Loucy (cell line): ENCODE measurements at regions not wholly inside any gene's neighbourhood (a gene's known extent, or its start where the extent isn't known, plus 50 kb on each side); places are given as distances from the start of the nearest gene placed in this dataset.

ENCODE experiments used
- H2AFZ ChIP-seq: fragments of 200-600 bp; sonication (generic); 2 replicates; pipeline ENCODE4 v1.6.0; 2016; ENCODE audit warnings: antibody characterized with exemption, mild to moderate bottlenecking, low read length, moderate library complexity
- H3F3A ChIP-seq: fragments of 200-600 bp; 2 replicates; pipeline ENCODE4 v1.6.0; 2016; ENCODE audit warnings: antibody characterized with exemption, low read depth, mild to moderate bottlenecking
- H3K27me3 ChIP-seq: fragments of 200-600 bp; sonication (generic); 2 replicates; pipeline ENCODE4 v1.6.1; 2014; ENCODE audit warnings: low read length, mild to moderate bottlenecking; ENCODE audit not compliant: insufficient read depth, poor library complexity, severe bottlenecking
- H3K36me3 ChIP-seq: fragments of 200-600 bp; sonication (generic); 2 replicates; pipeline ENCODE4 v1.6.1; 2016; ENCODE audit warnings: low read length; ENCODE audit not compliant: insufficient read depth
- H3K4me1 ChIP-seq: fragments of 200-600 bp; sonication (generic); 2 replicates; pipeline ENCODE4 v1.5.1; 2014; ENCODE audit warnings: low read length, mild to moderate bottlenecking; ENCODE audit not compliant: insufficient read depth, poor library complexity, severe bottlenecking
- H3K4me2 ChIP-seq: fragments of 200-600 bp; sonication (generic); 2 replicates; pipeline ENCODE4 v1.6.0; 2014; ENCODE audit warnings: antibody characterized with exemption, low read length, low read depth, mild to moderate bottlenecking; ENCODE audit not compliant: poor library complexity, severe bottlenecking
- H3K4me3 ChIP-seq: fragments of 200-600 bp; sonication (generic); 2 replicates; pipeline ENCODE4 v1.5.1; 2014; ENCODE audit warnings: low read length, mild to moderate bottlenecking, mixed read lengths; ENCODE audit not compliant: poor library complexity, severe bottlenecking
- H3K79me2 ChIP-seq: fragments of 200-600 bp; sonication (generic); 2 replicates; pipeline ENCODE4 v1.6.1; 2014; ENCODE audit warnings: low read length; ENCODE audit not compliant: insufficient read depth
- H3K9ac ChIP-seq: fragments of 200-600 bp; sonication (generic); 2 replicates; pipeline ENCODE4 v1.6.0; 2014; ENCODE audit warnings: mild to moderate bottlenecking, low read depth, low read length, moderate library complexity; ENCODE audit not compliant: poor library complexity, severe bottlenecking
- H3K9me2 ChIP-seq: fragments of 200-600 bp; sonication (generic); replicated peaks from 2 replicates; pipeline ENCODE4 v1.6.1; 2016; ENCODE audit warnings: low read depth, low read length, mixed read lengths
- H3K9me3 ChIP-seq: fragments of 200-600 bp; sonication (generic); 2 replicates; pipeline ENCODE4 v1.6.1; 2014; ENCODE audit warnings: mild to moderate bottlenecking, antibody characterized with exemption, low read length, low read depth; ENCODE audit not compliant: insufficient read depth
- H4K20me1 ChIP-seq: fragments of 200-600 bp; sonication (generic); 2 replicates; pipeline ENCODE4 v1.6.0; 2014; ENCODE audit warnings: antibody characterized with exemption, low read length, mild to moderate bottlenecking; ENCODE audit not compliant: insufficient read depth, poor library complexity, severe bottlenecking
- CTCF ChIP-seq: fragments of 200-600 bp; sonication (generic); conservative IDR thresholded peaks from 2 replicates; pipeline ENCODE4 v1.5.1; 2014; ENCODE audit warnings: mild to moderate bottlenecking, antibody characterized with exemption, low read length
- EZH2phosphoT487 ChIP-seq: fragments of 200-600 bp; IDR thresholded peaks from 2 replicates; pipeline ENCODE4 v1.6.1; 2018; ENCODE audit warnings: antibody characterized with exemption, mild to moderate bottlenecking, moderate library complexity, borderline replicate concordance

GRCh38 chr3:140766465-140766864 is 88.6 kb downstream of the TRIM42 start:
- no peaks in the 10 kb centered on the region for H3K9me3 ChIP-seq
- no peaks in the 10 kb centered on the region for H4K20me1 ChIP-seq
- no peak overlapping the region for H2AFZ ChIP-seq
- H3K9ac ChIP-seq: no peak overlapping the region
- H3K27me3 ChIP-seq: no peaks in the 10 kb centered on the region
- TF ChIP-seq CTCF: no peak
- no peak for TF ChIP-seq EZH2phosphoT487
- no peaks in the 10 kb centered on the region for H3K9me2 ChIP-seq
- H3F3A ChIP-seq: no peaks in the 10 kb centered on the region
- no peak overlapping the region for H3K4me3 ChIP-seq
- H3K4me1 ChIP-seq: no peaks in the 10 kb centered on the region
- H3K4me2 ChIP-seq: no peak overlapping the region
- H3K79me2 ChIP-seq: no peaks in the 10 kb centered on the region
- H3K36me3 ChIP-seq: no peaks in the 10 kb centered on the region

GRCh38 chr3:140767566-140767965 is 89.7 kb downstream of the TRIM42 start:
- no peak overlapping the region for H3K9ac ChIP-seq
- H3K9me3 ChIP-seq: no peaks in the 10 kb centered on the region
- H3F3A ChIP-seq: no peaks in the 10 kb centered on the region
- no peaks in the 10 kb centered on the region for H3K27me3 ChIP-seq
- H3K4me1 ChIP-seq: no peaks in the 10 kb centered on the region
- no peak overlapping the region for H3K4me3 ChIP-seq
- H4K20me1 ChIP-seq: no peaks in the 10 kb centered on the region
- no peaks in the 10 kb centered on the region for H3K36me3 ChIP-seq
- no peaks in the 10 kb centered on the region for H3K9me2 ChIP-seq
- no peak overlapping the region for H2AFZ ChIP-seq
- TF ChIP-seq EZH2phosphoT487: no peak
- TF ChIP-seq CTCF: no peak
- no peak overlapping the region for H3K4me2 ChIP-seq
- no peaks in the 10 kb centered on the region for H3K79me2 ChIP-seq

- no peaks in the 10 kb centered on the region for H4K20me1 ChIP-seq
- TF ChIP-seq CTCF (no peak), EZH2phosphoT487 (no peak)
- no peaks in the 10 kb centered on the region for H3K27me3 ChIP-seq
- H3K4me3 ChIP-seq: no peak overlapping the region
- H3K36me3 ChIP-seq: no peaks in the 10 kb centered on the region
- H3K9ac ChIP-seq: no peak overlapping the region
- H3K4me2 ChIP-seq: no peak overlapping the region
- no peaks in the 10 kb centered on the region for H3K4me1 ChIP-seq
- H3K79me2 ChIP-seq: no peaks in the 10 kb centered on the region
- no peaks in the 10 kb centered on the region for H3K9me3 ChIP-seq
- no peaks in the 10 kb centered on the region for H3K9me2 ChIP-seq
- no peaks in the 10 kb centered on the region for H3F3A ChIP-seq
- H2AFZ ChIP-seq: no peak overlapping the region
These were observed 91.1 kb downstream of the TRIM42 start for GRCh38 chr3:140768941-140769340.
